NK-92 treated with Interleukin-12 subunit alpha and Interleukin-12 subunit beta, amount 100 ng/mL, for 24 hours (cell line): ENCODE measurements at regions not wholly inside any gene's neighbourhood (a gene's known extent, or its start where the extent isn't known, plus 50 kb on each side); places are given as distances from the start of the nearest gene placed in this dataset.

Source experiments
- DNase-seq: peaks from one replicate; lab custom pipeline; 2025; lab: John Stamatoyannopoulos, UW

- no peak for DNase-seq
These were observed 135.9 kb upstream of the KIRREL3 start for GRCh38 chr11:127136438-127136837.

GRCh38 chr11:127135256-127135655, 134.7 kb upstream of the KIRREL3 start:
- no peak for DNase-seq

- no peak for DNase-seq
These were observed 132.5 kb upstream of the KIRREL3 start for GRCh38 chr11:127133061-127133460.

GRCh38 chr11:127130321-127130720, 129.8 kb upstream of the KIRREL3 start:
- no peak for DNase-seq

- DNase-seq = no peak
These were observed 126.4 kb upstream of the KIRREL3 start for GRCh38 chr11:127126986-127127385.

- no peak for DNase-seq
These were observed 118.8 kb upstream of the KIRREL3 start for GRCh38 chr11:127119356-127119755.

GRCh38 chr11:127118811-127119210, 118.2 kb upstream of the KIRREL3 start:
- no peak for DNase-seq

- no peak for DNase-seq
These were observed 116.7 kb upstream of the KIRREL3 start for GRCh38 chr11:127117231-127117739.

- DNase-seq = no peak
These were observed 115.3 kb upstream of the KIRREL3 start for GRCh38 chr11:127115844-127116243.

GRCh38 chr11:127114035-127114434, 113.5 kb upstream of the KIRREL3 start:
- DNase-seq = no peak

GRCh38 chr11:127110542-127110941, 110.0 kb upstream of the KIRREL3 start:
- DNase-seq = no peak

GRCh38 chr11:127109796-127110480, 109.4 kb upstream of the KIRREL3 start:
- DNase-seq = no peak

- DNase-seq = no peak
These were observed 108.3 kb upstream of the KIRREL3 start for GRCh38 chr11:127108838-127109237.

GRCh38 chr11:127106938-127107337, 106.4 kb upstream of the KIRREL3 start:
- DNase-seq = no peak

- DNase-seq = no peak
These were observed 105.3 kb upstream of the KIRREL3 start for GRCh38 chr11:127105593-127106541.

- no peak for DNase-seq
These were observed 103.2 kb upstream of the KIRREL3 start for GRCh38 chr11:127103586-127104388.

GRCh38 chr11:127098684-127099083, 98.1 kb upstream of the KIRREL3 start:
- DNase-seq = no peak

- no peak for DNase-seq
These were observed 80.2 kb upstream of the KIRREL3 start for GRCh38 chr11:127080735-127081134.

- DNase-seq = no peak
These were observed 75.2 kb upstream of the KIRREL3 start for GRCh38 chr11:127075758-127076157.

- DNase-seq = peak; percentile 7
These were observed 73.7 kb upstream of the KIRREL3 start for GRCh38 chr11:127074151-127074761.

- DNase-seq = no peak
These were observed 73.1 kb upstream of the KIRREL3 start for GRCh38 chr11:127073621-127074020.

- no peak for DNase-seq
These were observed 71.0 kb upstream of the KIRREL3 start for GRCh38 chr11:127071606-127072005.
